GM12873 (cell line): ENCODE measurements at regions not wholly inside any gene's neighbourhood (a gene's known extent, or its start where the extent isn't known, plus 50 kb on each side); places are given as distances from the start of the nearest gene placed in this dataset.

Experiments
- TF ChIP-seq, protein P1 (sequence below): IDR thresholded peaks from 2 replicates; pipeline ENCODE4 v1.5.1; 2012; ENCODE audit warnings: low read depth, mild to moderate bottlenecking, moderate library complexity, low read length, control low read depth; ENCODE audit not compliant: insufficient read depth; ENCODE audit errors: missing control alignments

DNA sequence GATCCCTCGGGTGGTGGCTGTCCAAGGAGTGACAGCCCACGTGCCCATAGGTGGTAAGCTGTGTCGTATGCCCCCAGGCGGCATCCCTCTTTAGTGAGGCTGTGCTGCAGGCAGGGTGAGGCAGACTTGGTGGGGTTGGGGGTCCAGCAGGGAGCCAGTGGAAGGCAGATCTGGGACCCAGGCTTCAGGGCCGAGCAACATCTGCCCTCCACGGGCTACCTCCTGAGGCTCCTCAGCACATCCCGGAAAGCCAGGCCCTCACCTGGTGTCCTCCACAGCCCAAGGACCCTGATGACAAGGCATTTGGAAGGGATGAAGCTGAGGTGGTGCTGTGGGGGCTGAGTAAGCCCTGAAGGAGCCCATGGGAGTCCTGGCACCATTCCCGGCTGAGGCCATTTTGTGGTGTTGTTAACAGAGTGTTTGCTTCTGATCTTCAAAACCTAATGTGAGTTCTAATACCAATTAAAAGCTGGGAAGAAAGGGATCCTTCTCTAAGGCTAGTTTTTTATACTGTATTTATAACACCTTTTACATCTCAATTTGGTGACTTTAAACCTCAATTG is 295.8 kb upstream of the IRX2 start:
- TF ChIP-seq, protein P1, sequence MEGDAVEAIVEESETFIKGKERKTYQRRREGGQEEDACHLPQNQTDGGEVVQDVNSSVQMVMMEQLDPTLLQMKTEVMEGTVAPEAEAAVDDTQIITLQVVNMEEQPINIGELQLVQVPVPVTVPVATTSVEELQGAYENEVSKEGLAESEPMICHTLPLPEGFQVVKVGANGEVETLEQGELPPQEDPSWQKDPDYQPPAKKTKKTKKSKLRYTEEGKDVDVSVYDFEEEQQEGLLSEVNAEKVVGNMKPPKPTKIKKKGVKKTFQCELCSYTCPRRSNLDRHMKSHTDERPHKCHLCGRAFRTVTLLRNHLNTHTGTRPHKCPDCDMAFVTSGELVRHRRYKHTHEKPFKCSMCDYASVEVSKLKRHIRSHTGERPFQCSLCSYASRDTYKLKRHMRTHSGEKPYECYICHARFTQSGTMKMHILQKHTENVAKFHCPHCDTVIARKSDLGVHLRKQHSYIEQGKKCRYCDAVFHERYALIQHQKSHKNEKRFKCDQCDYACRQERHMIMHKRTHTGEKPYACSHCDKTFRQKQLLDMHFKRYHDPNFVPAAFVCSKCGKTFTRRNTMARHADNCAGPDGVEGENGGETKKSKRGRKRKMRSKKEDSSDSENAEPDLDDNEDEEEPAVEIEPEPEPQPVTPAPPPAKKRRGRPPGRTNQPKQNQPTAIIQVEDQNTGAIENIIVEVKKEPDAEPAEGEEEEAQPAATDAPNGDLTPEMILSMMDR: no peak

- TF ChIP-seq, protein P1: no peak
Measured at GRCh38 chr5:3043600-3043999, 292.1 kb upstream of the IRX2 start.

- TF ChIP-seq, protein P1: no peak
Measured at GRCh38 chr5:3041001-3041400, 289.5 kb upstream of the IRX2 start.

GRCh38 chr5:3036041-3036788 is 284.7 kb upstream of the IRX2 start:
- TF ChIP-seq, protein P1: no peak

GRCh38 chr5:3035452-3035851 is 284.0 kb upstream of the IRX2 start:
- TF ChIP-seq, protein P1: no peak

DNA sequence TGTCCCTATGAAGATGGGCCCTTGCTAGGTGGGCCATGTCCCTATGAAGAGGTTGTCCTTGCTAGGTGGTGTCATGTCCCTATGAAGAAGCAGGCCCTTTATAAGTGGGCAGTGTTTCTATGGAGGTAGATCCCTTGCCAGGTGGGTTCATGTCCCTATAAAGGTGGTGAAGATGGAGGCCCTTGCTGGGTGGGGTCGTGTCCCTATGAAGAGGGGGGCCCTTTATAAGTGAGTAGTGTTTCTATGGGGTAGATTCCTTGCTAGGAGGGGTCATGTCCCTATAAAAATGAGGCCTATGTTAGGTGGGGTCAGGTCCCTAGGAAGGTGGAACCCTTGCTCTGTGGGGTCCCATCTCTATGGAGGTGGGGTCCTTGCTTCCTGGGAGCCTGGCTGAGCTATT is 283.4 kb upstream of the IRX2 start:
- TF ChIP-seq, protein P1: no peak

DNA sequence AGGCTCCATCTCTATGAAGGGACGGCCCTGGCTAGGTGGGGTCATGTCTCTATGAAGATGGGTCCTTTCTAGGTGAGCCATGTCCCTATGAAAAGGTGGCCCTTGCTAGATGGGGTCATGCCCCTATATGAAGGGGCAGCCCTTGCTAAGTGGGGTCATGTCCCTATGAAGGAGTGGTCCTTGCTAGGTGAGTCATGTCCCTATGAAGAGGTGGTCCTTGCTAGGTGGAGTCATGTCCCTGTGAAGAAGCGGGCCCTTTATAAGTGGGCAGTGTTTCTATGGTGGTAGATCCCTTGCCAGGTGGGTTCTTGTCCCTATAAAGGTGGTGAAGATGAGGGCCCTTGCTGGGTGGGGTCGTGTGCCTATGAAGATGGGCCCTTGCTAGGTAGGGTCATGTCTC is 283.0 kb upstream of the IRX2 start:
- TF ChIP-seq, protein P1: no peak
